HG02798 (cell line): ENCODE measurements at regions not wholly inside any gene's neighbourhood (a gene's known extent, or its start where the extent isn't known, plus 50 kb on each side); places are given as distances from the start of the nearest gene placed in this dataset.

ENCODE experiments used
- ATAC-seq: cut with Tn5 transposase; IDR thresholded peaks from one replicate; pipeline ENCODE4 v1.9.1; 2021; ENCODE audit warnings: mild to moderate bottlenecking; ENCODE audit not compliant: unreplicated experiment, poor library complexity

DNA sequence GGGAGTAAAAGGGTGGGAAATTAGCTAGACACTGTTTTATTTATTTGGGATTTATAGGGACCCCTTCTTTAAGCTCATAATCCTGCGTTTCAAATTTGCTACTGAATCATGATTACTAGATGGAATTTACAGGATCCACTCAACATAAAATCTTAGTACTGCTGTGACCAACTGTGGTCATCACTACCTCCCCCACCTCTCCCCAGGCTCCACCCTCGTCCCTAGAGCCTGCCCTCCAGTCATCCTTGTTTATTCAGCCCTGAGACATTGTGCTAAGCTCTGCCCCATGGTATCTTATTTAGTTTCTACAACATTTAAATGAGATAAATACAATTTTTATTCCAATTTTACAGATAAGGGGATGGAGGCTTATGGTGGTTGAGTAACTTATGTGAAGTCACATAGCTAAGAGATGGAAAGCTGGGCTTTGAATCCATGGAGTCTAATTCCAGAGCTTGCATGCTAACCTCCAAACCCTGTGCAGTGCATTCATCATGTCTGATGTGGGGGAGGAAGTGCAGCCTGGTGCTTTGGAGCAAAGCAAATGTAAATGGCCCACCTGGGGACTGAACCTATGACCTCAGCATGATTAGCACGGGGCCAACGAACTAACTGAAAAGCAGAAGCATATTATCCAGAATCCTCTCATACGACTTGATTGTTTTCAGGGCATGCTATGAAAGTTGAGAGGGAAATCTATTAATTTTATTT lies 502.4 kb downstream of the TMEM182 start:
- no peak for ATAC-seq

DNA sequence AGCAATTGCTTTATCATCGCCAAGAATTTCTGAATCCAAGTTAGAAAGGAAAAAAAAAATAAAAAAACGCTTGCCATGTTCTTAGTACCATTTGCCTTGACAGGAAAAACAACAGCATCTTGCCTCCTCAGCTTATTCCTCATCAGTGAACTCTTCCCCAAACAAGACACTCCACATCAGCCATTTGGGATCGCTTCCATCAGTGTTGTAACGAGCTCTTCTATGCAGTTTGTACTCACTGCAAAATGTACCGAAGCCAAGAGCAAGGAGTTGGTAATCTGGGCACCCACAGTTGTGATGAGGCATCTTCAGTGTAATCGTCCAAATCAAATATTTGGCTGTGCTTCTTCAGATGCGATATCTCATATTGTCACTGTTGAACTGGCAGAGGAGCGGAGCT lies 503.7 kb downstream of the TMEM182 start:
- ATAC-seq: no peak

- no peak for ATAC-seq
Measured at GRCh38 chr2:103268841-103269498, 507.1 kb downstream of the TMEM182 start.

GRCh38 chr2:103276869-103277268 lies 515.0 kb downstream of the TMEM182 start:
- ATAC-seq: no peak

DNA sequence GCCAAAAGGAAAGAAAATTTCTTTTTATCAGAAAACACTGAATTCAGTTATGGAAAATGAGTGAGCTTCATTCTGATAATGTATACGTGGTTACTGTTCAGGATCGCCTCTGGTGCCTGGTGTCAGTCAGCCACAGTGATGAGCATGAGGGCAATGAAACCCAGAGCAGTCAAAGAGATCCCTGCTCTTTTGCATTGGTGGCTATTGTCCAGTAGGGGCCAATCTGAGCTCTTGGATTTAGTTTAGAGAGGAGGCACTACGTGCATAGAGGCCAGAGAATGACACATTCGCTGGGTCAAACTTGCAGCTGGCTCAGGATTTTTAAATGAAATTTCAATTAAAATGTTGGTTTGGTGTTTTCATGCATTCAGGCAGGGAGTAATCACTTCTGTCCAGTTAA lies 522.9 kb downstream of the TMEM182 start:
- ATAC-seq: no peak

DNA sequence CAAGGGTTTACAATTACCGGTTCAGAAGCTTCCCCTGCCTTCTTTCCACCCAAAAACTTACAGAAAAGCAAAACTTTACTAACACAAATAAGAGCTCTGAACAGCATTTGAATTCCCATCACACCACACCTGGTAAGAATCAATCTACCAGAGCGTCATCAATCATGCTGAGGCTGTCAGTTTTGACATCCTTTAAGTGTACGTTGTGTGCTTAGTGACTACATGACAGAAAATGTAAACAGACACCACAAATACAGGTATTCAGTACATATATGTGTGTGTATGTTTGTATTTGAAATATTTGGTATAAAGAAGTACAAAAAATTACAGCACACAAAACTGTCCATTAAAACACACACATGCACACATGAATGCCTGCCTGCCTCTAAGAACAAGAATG lies 523.5 kb downstream of the TMEM182 start:
- no peak for ATAC-seq

DNA sequence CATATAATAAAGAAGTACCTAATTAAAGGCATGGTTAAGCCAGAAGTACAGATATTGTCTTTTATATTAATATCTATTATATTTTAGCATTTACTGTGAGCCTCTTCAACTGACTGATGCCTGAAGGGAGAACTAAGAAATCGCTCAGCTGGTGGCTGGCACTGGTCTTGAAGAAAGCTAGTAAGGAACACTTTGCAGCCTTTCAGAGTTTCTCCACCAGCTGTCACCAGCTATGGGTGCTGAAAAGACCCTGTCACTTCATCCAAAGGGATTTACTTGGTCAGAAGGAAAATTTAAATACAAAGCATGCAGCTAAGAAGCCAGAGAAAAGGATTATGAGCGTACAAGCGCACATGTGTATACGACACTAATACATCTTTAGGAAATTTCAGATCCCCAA lies 525.9 kb downstream of the TMEM182 start:
- ATAC-seq: no peak

GRCh38 chr2:103288696-103289095 lies 526.9 kb downstream of the TMEM182 start:
- no peak for ATAC-seq

DNA sequence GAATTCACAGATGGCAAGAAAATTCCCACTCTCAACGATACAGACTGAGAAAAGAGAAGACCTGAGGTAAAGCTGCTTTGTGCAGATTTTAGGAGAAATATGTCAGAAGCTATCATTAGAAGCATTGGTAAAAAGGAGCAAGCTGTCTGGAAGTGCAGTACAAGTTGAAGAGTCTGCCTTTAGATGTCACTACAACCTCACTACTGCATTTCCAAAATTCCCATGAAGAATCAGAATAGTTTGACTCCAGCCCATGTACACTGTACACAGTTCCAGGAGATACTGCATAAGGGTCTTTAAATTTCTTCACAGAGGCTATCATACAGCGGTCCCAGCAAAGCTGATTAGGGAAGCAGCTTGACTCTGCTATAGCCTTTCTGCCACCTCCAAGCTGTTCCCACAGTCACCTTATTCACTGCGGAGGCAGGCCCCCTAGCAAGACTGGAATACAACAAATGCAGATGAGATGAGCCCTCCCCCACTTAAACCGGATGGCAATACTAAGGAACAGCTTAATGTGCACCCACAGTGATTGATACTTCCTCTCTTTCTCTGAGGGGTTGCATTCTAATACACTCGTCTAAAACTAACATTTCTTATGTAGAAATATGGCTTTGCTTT lies 527.4 kb downstream of the TMEM182 start:
- no peak for ATAC-seq

DNA sequence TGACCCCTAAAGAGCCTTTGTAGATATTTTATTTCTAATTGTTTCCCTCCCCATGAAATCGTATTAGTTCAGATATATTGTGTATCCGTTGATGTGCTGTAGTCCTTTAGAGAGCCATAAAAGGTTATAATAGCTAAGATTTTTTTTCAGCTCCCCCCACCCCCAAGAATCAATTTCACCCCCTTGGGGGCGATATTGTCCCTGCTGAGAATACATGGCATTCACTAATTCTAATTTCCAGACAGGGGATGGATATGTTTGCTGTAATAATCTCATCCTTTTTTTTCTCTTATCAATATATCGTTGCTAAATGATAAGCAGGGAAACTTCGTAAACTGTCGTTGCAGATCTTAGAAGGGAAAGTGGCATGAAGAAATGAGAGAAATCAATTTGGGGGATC lies 530.7 kb downstream of the TMEM182 start:
- no peak for ATAC-seq

GRCh38 chr2:103293067-103293741 lies 531.4 kb downstream of the TMEM182 start:
- no peak for ATAC-seq

- no peak for ATAC-seq
Measured at GRCh38 chr2:103293742-103294077, 531.9 kb downstream of the TMEM182 start.

DNA sequence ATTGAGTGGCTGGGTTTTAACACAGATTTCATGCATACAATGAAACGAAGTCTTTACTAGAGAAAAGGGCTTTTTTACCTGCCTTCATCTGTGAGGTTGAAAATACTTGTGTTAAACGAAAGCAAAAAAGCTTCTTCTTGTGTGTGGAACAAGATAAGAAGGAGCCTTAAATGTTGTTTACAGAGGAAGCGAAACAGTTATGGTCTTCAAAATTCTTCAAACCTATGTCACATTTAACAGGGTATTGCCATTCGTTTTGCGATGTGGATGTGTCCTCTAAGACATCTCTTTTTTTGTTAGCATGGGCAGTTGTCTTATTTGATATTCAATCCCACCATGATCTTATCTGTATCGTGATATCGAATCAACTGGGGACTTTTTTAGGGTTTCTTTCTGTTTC lies 532.6 kb downstream of the TMEM182 start:
- ATAC-seq: no peak

- no peak for ATAC-seq
Measured at GRCh38 chr2:103295591-103295990, 533.8 kb downstream of the TMEM182 start.

GRCh38 chr2:103324671-103325070 lies 562.8 kb downstream of the TMEM182 start:
- no peak for ATAC-seq

DNA sequence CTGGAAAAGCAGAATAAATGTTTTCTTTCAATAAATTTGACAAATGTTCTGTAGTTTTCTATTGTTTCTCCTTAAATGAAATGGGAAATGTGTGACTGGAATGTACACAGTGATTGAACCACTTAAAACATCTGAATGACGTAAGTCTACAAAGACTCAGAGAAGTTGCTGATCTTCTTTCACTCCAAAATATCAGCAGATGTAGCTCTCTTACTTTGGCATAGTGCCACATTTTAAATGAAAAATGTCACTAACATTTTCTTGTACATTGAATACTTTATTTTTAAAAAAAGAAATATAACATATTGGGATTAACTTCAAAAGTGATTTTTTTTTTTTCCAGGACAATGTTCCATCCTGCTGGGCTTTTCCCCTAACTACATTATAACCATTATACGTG lies 565.6 kb downstream of the TMEM182 start:
- no peak for ATAC-seq

GRCh38 chr2:103327966-103328365 lies 566.1 kb downstream of the TMEM182 start:
- ATAC-seq: no peak

- ATAC-seq: no peak
Measured at GRCh38 chr2:103335403-103335802, 573.6 kb downstream of the TMEM182 start.

DNA sequence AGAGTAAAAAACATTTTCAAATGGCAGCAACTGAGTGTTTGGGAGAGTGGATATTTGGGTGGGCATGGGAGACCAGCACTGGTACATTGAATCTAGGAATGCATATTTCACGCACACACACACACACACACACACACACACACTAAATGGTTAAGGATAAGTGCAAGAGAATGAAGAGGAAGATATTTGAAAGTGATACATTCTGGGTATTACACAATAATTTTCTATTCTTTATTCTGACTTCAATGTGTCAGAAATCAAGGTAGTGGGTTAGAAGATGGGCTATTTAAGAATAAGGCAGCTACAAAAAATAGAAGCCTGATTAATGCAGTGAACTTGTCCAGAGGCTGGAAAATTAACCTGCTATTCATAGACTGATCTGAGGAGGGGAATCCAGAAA lies 577.0 kb downstream of the TMEM182 start:
- ATAC-seq: no peak

- no peak for ATAC-seq
Measured at GRCh38 chr2:103346780-103347179, 584.9 kb downstream of the TMEM182 start.

DNA sequence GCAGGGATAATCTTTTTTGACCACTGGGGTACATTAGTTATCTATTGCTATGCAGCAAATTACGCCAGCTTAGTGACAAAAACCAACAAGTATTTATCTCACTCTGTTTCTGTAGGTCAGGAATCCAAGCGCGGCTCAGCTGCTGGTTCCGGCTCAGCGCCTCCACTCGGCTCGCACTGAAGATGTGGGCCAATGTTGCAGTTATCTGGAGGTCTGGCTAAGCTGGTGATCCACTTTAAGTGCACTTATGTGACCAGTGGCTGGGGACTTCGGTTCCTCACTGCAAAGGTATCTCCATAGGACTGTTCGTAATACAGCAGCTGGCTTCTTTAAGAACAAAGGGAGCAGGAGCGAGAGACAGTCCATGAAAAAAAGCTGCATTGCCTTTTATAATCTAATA lies 591.9 kb downstream of the TMEM182 start:
- ATAC-seq: no peak
